GM13977 (cell line): ENCODE measurements at regions not wholly inside any gene's neighbourhood (a gene's known extent, or its start where the extent isn't known, plus 50 kb on each side); places are given as distances from the start of the nearest gene placed in this dataset.

ENCODE experiments used
- DNase-seq: peaks from one replicate; pipeline ENCODE4 v3.0.0; 2012; ENCODE audit warnings: low spot score
- CTCF ChIP-seq: IDR thresholded peaks from 2 replicates; pipeline ENCODE4 v1.5.1; 2012; ENCODE audit warnings: mild to moderate bottlenecking, control low read depth; ENCODE audit not compliant: insufficient read depth; ENCODE audit errors: extremely low read depth, missing control alignments
- in situ Hi-C: fragments of 300-500 bp; cut with MboI; formaldehyde crosslinking; loops from one replicate; pipeline ENCODE4 v1.12.0; 2022; ENCODE audit warnings: low sequenced_read_pairs, low pct_unique_long_range_greater_than_20kb, mixed read lengths, inconsistent platforms; ENCODE audit not compliant: unreplicated experiment

GRCh38 chr15:30030345-30030744 lies 52.4 kb upstream of the GOLGA8J start:
- in situ Hi-C loops: no loop called here
- DNase-seq: no peak
- no peak for TF ChIP-seq CTCF

- no peak for DNase-seq
- TF ChIP-seq CTCF: no peak
- in situ Hi-C loops: no loop called here
Measured at GRCh38 chr15:30023798-30024295, 58.9 kb upstream of the GOLGA8J start.

- TF ChIP-seq CTCF: no peak
- in situ Hi-C loops: no loop called here
- DNase-seq: no peak
Measured at GRCh38 chr15:30010746-30011145, 72.0 kb upstream of the GOLGA8J start.

- DNase-seq: no peak
- TF ChIP-seq CTCF: no peak
- in situ Hi-C loops: no loop called here
Measured at GRCh38 chr15:30008156-30008555, 74.6 kb upstream of the GOLGA8J start.

- in situ Hi-C loops: no loop called here
- TF ChIP-seq CTCF: no peak
- no peak for DNase-seq
Measured at GRCh38 chr15:30001602-30002001, 81.2 kb upstream of the GOLGA8J start.

- in situ Hi-C loops: no loop called here
- DNase-seq: no peak
- TF ChIP-seq CTCF: no peak
Measured at GRCh38 chr15:29998033-29998432, 84.7 kb upstream of the GOLGA8J start.

- in situ Hi-C loops: no loop called here
- no peak for DNase-seq
- no peak for TF ChIP-seq CTCF
Measured at GRCh38 chr15:29997499-29997898, 85.3 kb upstream of the GOLGA8J start.
